Stimulated activated naive B cell treated with anti-CD40 and anti-IgM and Interleukin-4, amounts not matched to agents 10 μg/mL and 1 μg/mL and 100 μg/mL, for 72 hours (primary cell): ENCODE measurements at regions not wholly inside any gene's neighbourhood (a gene's known extent, or its start where the extent isn't known, plus 50 kb on each side); places are given as distances from the start of the nearest gene placed in this dataset.

Source experiments
- ATAC-seq, 2 donors: fragments of 150-1000 bp; cut with Tn5 transposase; replicated peaks; 2 replicates each; pipeline ENCODE4 v1.10.0; 2021; ENCODE audit warnings: moderate library complexity in 1 of 2
- DNase-seq: peaks from one replicate; pipeline ENCODE4 v3.0.0; 2021
- H3K27ac Mint-ChIP-seq: one replicate; pipeline ENCODE4 v1.8.0; 2022; ENCODE audit warnings: mild to moderate bottlenecking, mixed read lengths
- H3K27me3 Mint-ChIP-seq, 2 donors: one replicate each; pipeline ENCODE4 v1.8.0; 2022; ENCODE audit warnings: mixed read lengths in 2 of 2
- H3K36me3 Mint-ChIP-seq, 2 donors: one replicate each; pipeline ENCODE4 v1.8.0; 2022; ENCODE audit warnings: mixed read lengths in 2 of 2, mild to moderate bottlenecking in 1 of 2
- H3K4me1 Mint-ChIP-seq, 2 donors: one replicate each; pipeline ENCODE4 v1.8.0; 2022; ENCODE audit warnings: mixed read lengths in 2 of 2, mild to moderate bottlenecking in 1 of 2
- H3K4me3 Mint-ChIP-seq, 2 donors: one replicate each; pipeline ENCODE4 v1.8.0; 2022; ENCODE audit warnings: mild to moderate bottlenecking in 2 of 2, mixed read lengths in 2 of 2, moderate library complexity in 1 of 2
- H3K9me3 Mint-ChIP-seq, 2 donors: one replicate each; pipeline ENCODE4 v1.8.0; 2022; ENCODE audit warnings: mixed read lengths in 2 of 2, mild to moderate bottlenecking in 1 of 2

GRCh38 chr15:35320158-35320780 is 225.7 kb downstream of the DPH6 start:
- DNase-seq: no peak
- no peak overlapping the region for H3K4me3 Mint-ChIP-seq
- H3K27me3 Mint-ChIP-seq: no peaks in the 10 kb centered on the region

GRCh38 chr15:35319354-35319753 is 226.6 kb downstream of the DPH6 start:
- no peak for DNase-seq
- Mint-ChIP-seq H3K27ac (no peak overlapping the region), H3K9me3 (peaks cover 4 to 6% of the 10 kb centered on the region in 2 donors), H3K36me3 (peaks cover 0 to 10% of the 10 kb centered on the region in 2 donors), H3K27me3 (no peaks in the 10 kb centered on the region), H3K4me1 (no peaks in the 10 kb centered on the region), H3K4me3 (no peak overlapping the region)
- ATAC-seq: no peak

More at GRCh38 chr15:35320158-35320780, 225.7 kb downstream of the DPH6 start:
- peaks cover 0 to 6% of the 10 kb centered on the region in 2 donors for H3K36me3 Mint-ChIP-seq
- H3K27ac Mint-ChIP-seq: no peak overlapping the region
- ATAC-seq: no peak
- no peaks in the 10 kb centered on the region for H3K4me1 Mint-ChIP-seq
- peaks cover 4 to 6% of the 10 kb centered on the region in 2 donors for H3K9me3 Mint-ChIP-seq

- Mint-ChIP-seq H3K4me1 (no peaks in the 10 kb centered on the region), H3K36me3 (peaks cover 0 to 11% of the 10 kb centered on the region in 2 donors), H3K27me3 (no peaks in the 10 kb centered on the region), H3K4me3 (no peak overlapping the region), H3K9me3 (peaks cover 4 to 6% of the 10 kb centered on the region in 2 donors), H3K27ac (no peak overlapping the region)
- no peak for DNase-seq
- no peak for ATAC-seq
Measured at GRCh38 chr15:35317217-35317616, 228.7 kb downstream of the DPH6 start.

- Mint-ChIP-seq H3K36me3 (peaks cover 0 to 11% of the 10 kb centered on the region in 2 donors), H3K4me1 (no peaks in the 10 kb centered on the region), H3K4me3 (no peak overlapping the region), H3K27ac (no peak overlapping the region), H3K9me3 (peaks cover 4 to 6% of the 10 kb centered on the region in 2 donors), H3K27me3 (no peaks in the 10 kb centered on the region)
- peak in 1 of 2 donors; percentile 10 for ATAC-seq
- DNase-seq: no peak
Measured at GRCh38 chr15:35312344-35312743, 227.2 kb upstream of the NANOGP8 start.

GRCh38 chr15:35311615-35312014 is 226.5 kb upstream of the NANOGP8 start:
- Mint-ChIP-seq H3K4me1 (no peaks in the 10 kb centered on the region), H3K27me3 (no peaks in the 10 kb centered on the region)
- no peak for DNase-seq

GRCh38 chr15:35309886-35310285 is 224.8 kb upstream of the NANOGP8 start:
- DNase-seq (no peak), ATAC-seq (no peak)
- no peaks in the 10 kb centered on the region for H3K27me3 Mint-ChIP-seq
- H3K9me3 Mint-ChIP-seq: no peaks in the 10 kb centered on the region
- H3K36me3 Mint-ChIP-seq: peaks cover 0 to 4% of the 10 kb centered on the region in 2 donors
- no peaks in the 10 kb centered on the region for H3K4me1 Mint-ChIP-seq
- no peak overlapping the region for H3K4me3 Mint-ChIP-seq
- no peak overlapping the region for H3K27ac Mint-ChIP-seq

More at GRCh38 chr15:35311615-35312014, 226.5 kb upstream of the NANOGP8 start:
- Mint-ChIP-seq H3K9me3 (peaks cover 4 to 6% of the 10 kb centered on the region in 2 donors), H3K27ac (no peak overlapping the region), H3K36me3 (peaks cover 0 to 11% of the 10 kb centered on the region in 2 donors), H3K4me3 (no peak overlapping the region)
- ATAC-seq: no peak

- ATAC-seq: no peak
- H3K9me3 Mint-ChIP-seq: no peaks in the 10 kb centered on the region
- H3K4me1 Mint-ChIP-seq: no peaks in the 10 kb centered on the region
- no peak overlapping the region for H3K4me3 Mint-ChIP-seq
- no peak for DNase-seq
- H3K27ac Mint-ChIP-seq: no peak overlapping the region
- H3K36me3 Mint-ChIP-seq: no peaks in the 10 kb centered on the region
- no peaks in the 10 kb centered on the region for H3K27me3 Mint-ChIP-seq
Measured at GRCh38 chr15:35308802-35309201, 223.7 kb upstream of the NANOGP8 start.

- Mint-ChIP-seq H3K36me3 (no peaks in the 10 kb centered on the region), H3K4me1 (no peaks in the 10 kb centered on the region), H3K9me3 (no peaks in the 10 kb centered on the region), H3K27me3 (no peaks in the 10 kb centered on the region), H3K4me3 (no peak overlapping the region), H3K27ac (no peak overlapping the region)
- no peak for DNase-seq
- no peak for ATAC-seq
Measured at GRCh38 chr15:35307676-35308075, 222.6 kb upstream of the NANOGP8 start.

- Mint-ChIP-seq H3K4me1 (no peaks in the 10 kb centered on the region), H3K27me3 (no peaks in the 10 kb centered on the region), H3K27ac (no peak overlapping the region)
Measured at GRCh38 chr15:35307026-35307425, 221.9 kb upstream of the NANOGP8 start.

GRCh38 chr15:35306361-35306981 is 221.4 kb upstream of the NANOGP8 start:
- ATAC-seq: no peak
- Mint-ChIP-seq H3K9me3 (no peaks in the 10 kb centered on the region), H3K36me3 (no peaks in the 10 kb centered on the region), H3K4me3 (no peak overlapping the region), H3K27me3 (no peaks in the 10 kb centered on the region), H3K4me1 (no peaks in the 10 kb centered on the region), H3K27ac (no peak overlapping the region)
- no peak for DNase-seq

More at GRCh38 chr15:35307026-35307425, 221.9 kb upstream of the NANOGP8 start:
- no peaks in the 10 kb centered on the region for H3K9me3 Mint-ChIP-seq
- no peaks in the 10 kb centered on the region for H3K36me3 Mint-ChIP-seq
- no peak overlapping the region for H3K4me3 Mint-ChIP-seq
- ATAC-seq (no peak), DNase-seq (no peak)

GRCh38 chr15:35305946-35306345 is 220.9 kb upstream of the NANOGP8 start:
- no peaks in the 10 kb centered on the region for H3K36me3 Mint-ChIP-seq
- H3K4me3 Mint-ChIP-seq: no peak overlapping the region
- DNase-seq (no peak), ATAC-seq (no peak)
- no peaks in the 10 kb centered on the region for H3K27me3 Mint-ChIP-seq
- H3K27ac Mint-ChIP-seq: no peak overlapping the region
- H3K9me3 Mint-ChIP-seq: no peaks in the 10 kb centered on the region
- no peaks in the 10 kb centered on the region for H3K4me1 Mint-ChIP-seq

GRCh38 chr15:35305031-35305550 is 220.0 kb upstream of the NANOGP8 start:
- no peaks in the 10 kb centered on the region for H3K27me3 Mint-ChIP-seq
- H3K36me3 Mint-ChIP-seq: no peaks in the 10 kb centered on the region
- no peak overlapping the region for H3K4me3 Mint-ChIP-seq
- DNase-seq (no peak), ATAC-seq (no peak)
- H3K27ac Mint-ChIP-seq: no peak overlapping the region
- no peaks in the 10 kb centered on the region for H3K4me1 Mint-ChIP-seq
- H3K9me3 Mint-ChIP-seq: no peaks in the 10 kb centered on the region

GRCh38 chr15:35304389-35304788 is 219.3 kb upstream of the NANOGP8 start:
- DNase-seq (no peak), ATAC-seq (no peak)
- H3K27me3 Mint-ChIP-seq: no peaks in the 10 kb centered on the region
- no peaks in the 10 kb centered on the region for H3K4me1 Mint-ChIP-seq
- H3K36me3 Mint-ChIP-seq: no peaks in the 10 kb centered on the region
- H3K9me3 Mint-ChIP-seq: no peaks in the 10 kb centered on the region
- H3K27ac Mint-ChIP-seq: no peak overlapping the region
- no peak overlapping the region for H3K4me3 Mint-ChIP-seq

GRCh38 chr15:35302334-35302733 is 217.2 kb upstream of the NANOGP8 start:
- Mint-ChIP-seq H3K36me3 (no peaks in the 10 kb centered on the region), H3K9me3 (no peaks in the 10 kb centered on the region), H3K4me1 (no peaks in the 10 kb centered on the region), H3K27me3 (no peaks in the 10 kb centered on the region), H3K27ac (no peak overlapping the region), H3K4me3 (no peak overlapping the region)
- ATAC-seq (no peak), DNase-seq (no peak)

- no peaks in the 10 kb centered on the region for H3K36me3 Mint-ChIP-seq
- no peaks in the 10 kb centered on the region for H3K9me3 Mint-ChIP-seq
- ATAC-seq: no peak
- DNase-seq: no peak
- H3K4me3 Mint-ChIP-seq: no peak overlapping the region
- no peaks in the 10 kb centered on the region for H3K27me3 Mint-ChIP-seq
- H3K27ac Mint-ChIP-seq: no peak overlapping the region
- H3K4me1 Mint-ChIP-seq: no peaks in the 10 kb centered on the region
Measured at GRCh38 chr15:35301088-35301487, 216.0 kb upstream of the NANOGP8 start.
